SH-SY5Y (cell line): ENCODE measurements at regions not wholly inside any gene's neighbourhood (a gene's known extent, or its start where the extent isn't known, plus 50 kb on each side); places are given as distances from the start of the nearest gene placed in this dataset.

Experiments used
- GATA2 ChIP-seq: IDR thresholded peaks from 2 replicates; pipeline ENCODE4 v1.6.1; 2011; ENCODE audit warnings: mild to moderate bottlenecking, low read depth, low read length
- GATA3 ChIP-seq: IDR thresholded peaks from 2 replicates; pipeline ENCODE4 v1.6.1; 2011; ENCODE audit warnings: low read depth, mild to moderate bottlenecking, low read length, moderate library complexity

GRCh38 chr1:48070396-48070750, 73.2 kb upstream of the TRABD2B start:
- TF ChIP-seq GATA2 (no peak), GATA3 (no peak)
